H1 (cell line): ENCODE measurements at regions not wholly inside any gene's neighbourhood (a gene's known extent, or its start where the extent isn't known, plus 50 kb on each side); places are given as distances from the start of the nearest gene placed in this dataset.

Experiments used
- CEBPB ChIP-seq: IDR thresholded peaks from 2 replicates; pipeline ENCODE4 v1.6.1; 2012; ENCODE audit warnings: low read depth, low read length
- TF ChIP-seq, protein P1 (sequence below), 3 experiments: IDR thresholded peaks; 1 replicate in 2 of 3; 2 replicates in 1 of 3; pipeline versions ENCODE4 v1.5.1 to v1.6.1; 2011; ENCODE audit warnings: low read length in 3 of 3, mild to moderate bottlenecking in 3 of 3, inconsistent platforms in 2 of 3, low read depth in 1 of 3, moderate library complexity in 1 of 3; ENCODE audit not compliant: insufficient read depth in 1 of 3; ENCODE audit errors: control extremely low read depth in 1 of 3

DNA sequence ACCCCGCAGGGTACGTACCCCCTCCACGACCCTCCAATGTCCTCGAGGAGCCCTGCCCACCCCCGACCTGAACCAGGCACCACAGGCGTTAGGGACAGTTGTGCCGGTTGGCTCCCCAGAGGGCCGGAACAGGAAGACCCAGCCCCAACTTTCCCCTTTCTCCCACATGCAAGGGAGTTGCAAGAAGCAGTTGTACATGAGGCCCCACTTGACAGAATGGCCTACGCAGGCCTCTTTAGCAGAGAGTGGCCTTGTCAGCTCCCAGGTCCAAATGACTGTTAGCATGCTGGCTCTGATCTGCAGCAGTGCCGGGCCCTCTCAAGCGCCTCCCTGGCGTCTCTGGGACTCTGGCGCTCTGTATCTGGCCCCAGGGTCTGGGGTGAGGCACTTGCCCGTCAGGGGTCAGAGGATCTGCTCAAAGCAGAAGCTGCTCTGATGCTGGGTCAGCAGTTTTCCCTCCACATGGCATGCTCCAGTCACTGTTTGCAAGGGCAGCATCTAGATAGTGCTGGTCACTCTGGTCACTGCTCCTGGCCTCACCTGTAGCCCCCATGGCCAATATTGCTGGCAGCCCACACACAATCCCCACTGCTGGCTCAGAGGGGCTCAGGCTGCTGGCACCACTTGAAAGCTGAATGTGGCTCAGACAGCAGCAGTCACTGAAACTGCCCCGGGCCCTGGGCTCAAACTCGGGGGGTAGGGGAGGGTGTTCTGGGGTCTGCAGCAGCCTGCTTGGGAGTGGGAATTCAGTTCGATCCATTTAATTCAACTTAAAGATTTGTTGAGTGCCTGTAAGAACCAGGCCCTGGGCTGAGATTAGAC, 254.5 kb downstream of the FAM43A start:
- TF ChIP-seq, protein P1, sequence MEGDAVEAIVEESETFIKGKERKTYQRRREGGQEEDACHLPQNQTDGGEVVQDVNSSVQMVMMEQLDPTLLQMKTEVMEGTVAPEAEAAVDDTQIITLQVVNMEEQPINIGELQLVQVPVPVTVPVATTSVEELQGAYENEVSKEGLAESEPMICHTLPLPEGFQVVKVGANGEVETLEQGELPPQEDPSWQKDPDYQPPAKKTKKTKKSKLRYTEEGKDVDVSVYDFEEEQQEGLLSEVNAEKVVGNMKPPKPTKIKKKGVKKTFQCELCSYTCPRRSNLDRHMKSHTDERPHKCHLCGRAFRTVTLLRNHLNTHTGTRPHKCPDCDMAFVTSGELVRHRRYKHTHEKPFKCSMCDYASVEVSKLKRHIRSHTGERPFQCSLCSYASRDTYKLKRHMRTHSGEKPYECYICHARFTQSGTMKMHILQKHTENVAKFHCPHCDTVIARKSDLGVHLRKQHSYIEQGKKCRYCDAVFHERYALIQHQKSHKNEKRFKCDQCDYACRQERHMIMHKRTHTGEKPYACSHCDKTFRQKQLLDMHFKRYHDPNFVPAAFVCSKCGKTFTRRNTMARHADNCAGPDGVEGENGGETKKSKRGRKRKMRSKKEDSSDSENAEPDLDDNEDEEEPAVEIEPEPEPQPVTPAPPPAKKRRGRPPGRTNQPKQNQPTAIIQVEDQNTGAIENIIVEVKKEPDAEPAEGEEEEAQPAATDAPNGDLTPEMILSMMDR (IDR thresholded peaks at IDR 0.05; ENCODE audit: control extremely low read depth in 1 of 3, insufficient read depth in 1 of 3, low read depth in 1 of 3, low read length in 3 of 3): no peak
- TF ChIP-seq CEBPB: no peak
